GM12874 (cell line): ENCODE measurements at regions not wholly inside any gene's neighbourhood (a gene's known extent, or its start where the extent isn't known, plus 50 kb on each side); places are given as distances from the start of the nearest gene placed in this dataset.

Experiments
- CTCF ChIP-seq: IDR thresholded peaks from 2 replicates; pipeline ENCODE4 v1.5.1; 2011; ENCODE audit warnings: low read depth, mild to moderate bottlenecking, control low read depth, low read length, moderate library complexity; ENCODE audit not compliant: insufficient read depth

- TF ChIP-seq CTCF: no peak
These were observed 336.4 kb upstream of the GRM7 start for GRCh38 chr3:6524479-6524878.

DNA sequence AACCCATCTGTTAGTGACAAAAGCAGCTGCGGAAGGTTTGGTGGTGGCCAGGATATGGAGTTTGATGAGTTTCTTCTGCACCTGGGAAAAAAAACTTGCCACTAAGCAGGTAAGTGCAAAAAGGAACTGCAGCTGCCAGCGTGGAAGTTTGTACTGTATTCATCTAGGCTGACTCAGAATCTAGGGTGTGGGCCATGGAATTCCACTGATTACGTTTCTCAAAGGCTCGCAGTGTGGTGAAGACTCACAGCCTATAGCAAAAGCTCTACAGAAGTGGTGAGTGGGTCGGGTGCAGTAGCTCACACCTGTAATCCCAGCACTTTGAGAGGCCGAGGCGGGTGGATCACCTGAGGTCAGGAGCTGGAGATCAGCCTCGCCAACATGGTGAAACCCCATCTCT, 334.6 kb upstream of the GRM7 start:
- TF ChIP-seq CTCF: no peak

GRCh38 chr3:6526861-6527260, 334.1 kb upstream of the GRM7 start:
- TF ChIP-seq CTCF: no peak

- TF ChIP-seq CTCF: no peak
These were observed 332.0 kb upstream of the GRM7 start for GRCh38 chr3:6528951-6529350.

DNA sequence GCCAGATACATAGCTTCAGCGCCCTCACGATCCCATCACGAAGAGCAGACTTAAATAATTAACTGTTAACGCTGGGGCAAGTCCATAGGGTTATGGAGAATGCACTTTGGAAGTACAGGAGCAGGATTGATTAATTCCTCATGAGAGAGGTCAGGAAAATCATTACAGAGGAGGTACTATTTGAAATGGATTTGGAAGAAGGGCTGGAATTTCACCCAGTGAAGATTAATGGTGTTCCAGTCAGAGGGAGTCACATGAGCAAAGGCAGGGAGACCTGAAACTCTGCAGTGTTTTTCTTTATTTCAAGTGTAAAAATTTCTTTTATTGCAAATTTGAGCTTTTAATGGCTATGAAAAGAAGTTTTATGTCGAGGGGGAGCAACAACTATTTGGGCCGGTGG, 329.8 kb upstream of the GRM7 start:
- TF ChIP-seq CTCF: no peak

- no peak for TF ChIP-seq CTCF
These were observed 328.8 kb upstream of the GRM7 start for GRCh38 chr3:6532101-6532500.

- TF ChIP-seq CTCF: no peak
These were observed 319.9 kb upstream of the GRM7 start for GRCh38 chr3:6540981-6541380.

- TF ChIP-seq CTCF: no peak
These were observed 318.1 kb upstream of the GRM7 start for GRCh38 chr3:6542795-6543194.
